ENCODE measurements at regions not wholly inside any gene's neighbourhood (a gene's known extent, or its start where the extent isn't known, plus 50 kb on each side); places are given as distances from the start of the nearest gene placed in this dataset.
"Not testable (repeated sequence)": the region's sequence is repeated elsewhere in the genome, so short reads cannot be mapped to it uniquely, and the experiment has no call there.

DNA sequence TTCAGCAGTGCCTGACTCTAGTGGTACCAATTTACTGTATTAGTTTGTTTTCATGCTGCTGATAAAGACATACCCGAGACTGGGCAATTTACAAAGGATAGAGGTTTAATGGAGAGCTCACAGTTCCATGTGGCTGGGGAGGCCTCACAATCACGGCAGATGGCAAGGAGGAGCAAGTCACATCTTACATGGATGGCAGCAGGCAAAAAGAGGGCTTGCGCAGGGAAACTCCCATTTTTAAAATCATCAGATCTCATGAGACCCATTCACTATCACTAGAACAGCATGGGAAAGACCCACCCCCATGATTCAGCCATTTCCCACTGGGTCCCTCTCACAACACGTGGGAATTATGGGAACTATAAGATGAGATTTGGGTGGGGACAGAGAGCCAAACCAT, 243.7 kb upstream of the KLF3 start:
- not testable (repeated sequence) for DNase-seq (ENCODE audit: low read depth)

DNA sequence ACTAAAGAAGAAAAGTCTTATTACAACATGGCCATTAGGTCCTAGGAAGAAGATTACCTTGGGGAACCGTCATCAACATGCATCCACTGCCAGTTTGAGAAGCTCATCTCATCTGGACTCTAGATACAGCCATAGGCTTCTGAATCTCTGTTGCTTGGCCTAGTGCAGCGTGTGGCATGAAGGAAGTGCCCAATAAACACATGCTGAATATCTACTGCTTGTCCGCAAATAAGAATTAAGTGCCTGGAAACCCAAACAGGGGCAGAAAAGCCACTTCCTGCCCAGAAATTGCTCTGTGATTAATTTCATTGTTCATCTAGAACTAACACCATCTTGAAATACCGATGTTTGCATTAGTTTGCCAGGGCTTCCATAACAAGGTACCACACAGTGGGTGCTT, 241.1 kb upstream of the KLF3 start:
- DNase-seq (ENCODE audit: low read depth) = no peak

DNA sequence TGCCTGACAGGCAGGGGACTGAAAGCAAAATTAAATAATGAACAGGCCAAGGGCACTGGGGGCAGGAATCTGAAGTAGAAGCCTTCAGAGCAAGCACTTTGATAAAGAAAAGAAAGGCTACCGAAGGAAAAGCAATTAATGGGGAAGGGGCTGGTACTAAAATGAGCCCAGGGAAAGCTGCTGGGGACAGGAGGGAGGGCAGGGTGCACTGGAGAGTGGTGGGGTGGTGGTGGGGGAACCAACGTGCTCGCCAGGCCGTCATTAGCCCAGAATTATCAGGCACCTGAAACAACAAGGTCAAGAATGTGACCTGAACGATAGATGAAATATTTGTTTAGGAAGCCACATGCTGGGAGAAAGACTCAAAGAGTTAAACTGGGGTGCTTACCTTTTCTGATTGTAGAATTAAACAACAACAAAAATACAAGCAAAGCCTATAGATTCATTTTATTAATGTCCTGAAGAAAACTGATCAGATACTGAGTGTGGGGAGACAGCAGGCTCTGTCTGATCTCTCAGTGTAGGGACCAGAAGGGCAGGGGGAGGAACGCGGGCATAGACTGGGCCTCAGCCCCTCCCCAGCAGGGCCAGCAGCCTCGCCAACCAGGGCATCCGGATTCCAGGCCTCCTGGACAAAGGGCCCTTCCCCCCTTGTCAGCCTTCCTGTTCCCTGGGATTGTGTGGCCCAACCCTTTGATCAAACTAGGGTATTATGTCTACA, 239.7 kb upstream of the KLF3 start:
- DNase-seq (ENCODE audit: low read depth) = no peak

DNA sequence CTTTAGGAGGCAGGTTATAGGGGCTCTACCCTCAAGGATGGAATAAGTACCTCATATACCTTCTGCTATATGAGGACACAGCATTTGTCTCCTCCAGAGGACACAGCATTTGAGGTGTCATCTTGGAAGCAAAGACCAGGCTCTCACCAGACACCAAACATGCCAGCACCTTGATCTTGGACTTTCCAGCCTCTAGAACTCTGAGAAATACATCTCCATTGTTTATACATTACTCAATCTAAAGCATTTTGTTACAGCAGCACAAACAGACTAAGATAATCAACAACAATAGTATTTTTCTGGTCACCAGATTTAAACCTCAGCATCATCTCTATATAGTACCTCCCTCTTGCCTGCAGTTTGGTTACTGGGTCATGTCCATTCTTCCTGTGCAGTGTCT, 237.5 kb upstream of the KLF3 start:
- no peak for DNase-seq (ENCODE audit: low read depth)

DNA sequence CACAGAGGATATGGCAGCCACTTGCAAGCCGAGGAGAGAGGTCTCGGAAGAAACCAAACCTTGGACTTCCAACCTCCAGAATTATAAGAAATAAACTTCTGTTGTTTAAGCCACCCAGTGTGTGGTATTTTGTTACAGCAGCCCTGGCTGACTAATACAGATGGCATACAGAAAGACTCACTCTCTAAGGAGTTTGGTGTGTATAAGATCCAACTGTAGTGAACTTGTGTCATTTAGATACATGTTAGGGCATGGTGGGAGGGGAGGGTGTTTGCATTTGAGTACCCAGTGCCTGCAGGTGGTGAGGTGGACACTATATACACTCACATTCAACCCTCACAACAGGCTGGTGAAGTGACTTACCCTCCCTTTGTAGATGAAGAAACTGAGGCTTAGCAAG, 233.2 kb upstream of the KLF3 start:
- no peak for DNase-seq (ENCODE audit: low read depth)

DNA sequence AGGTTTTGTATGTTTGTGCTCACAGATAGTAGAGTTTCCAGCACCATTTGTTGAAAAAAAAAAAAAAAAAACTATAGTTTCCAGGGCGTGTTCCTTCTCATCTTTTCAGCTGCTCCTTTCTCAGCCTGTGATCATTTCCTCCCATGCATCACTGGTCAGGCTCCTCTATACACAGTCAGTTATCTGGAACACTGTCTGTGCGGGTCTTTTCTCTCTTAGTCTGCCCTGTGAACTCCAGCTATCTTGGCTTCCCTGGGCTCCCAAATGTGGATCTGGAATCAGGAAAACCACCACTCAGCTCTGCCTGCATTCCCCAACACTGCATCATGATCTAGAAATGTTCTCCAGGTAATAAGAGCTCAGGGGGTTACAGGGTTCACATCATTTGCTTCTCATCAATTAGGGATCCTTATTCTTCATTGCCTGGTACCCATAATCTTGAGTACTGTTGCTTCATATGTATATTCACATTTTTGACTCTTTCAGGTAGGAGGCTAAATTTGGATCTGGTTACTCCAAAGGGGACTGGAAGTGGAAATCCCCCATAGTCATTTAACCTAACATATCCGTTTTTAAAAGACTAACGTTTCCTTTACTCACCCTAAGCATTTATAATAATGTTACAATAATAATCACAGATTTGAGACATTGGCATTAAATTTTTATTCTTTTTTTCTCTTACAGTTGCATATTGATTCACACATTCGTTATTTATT, 221.8 kb upstream of the KLF3 start:
- no peak for DNase-seq (ENCODE audit: low read depth)

DNA sequence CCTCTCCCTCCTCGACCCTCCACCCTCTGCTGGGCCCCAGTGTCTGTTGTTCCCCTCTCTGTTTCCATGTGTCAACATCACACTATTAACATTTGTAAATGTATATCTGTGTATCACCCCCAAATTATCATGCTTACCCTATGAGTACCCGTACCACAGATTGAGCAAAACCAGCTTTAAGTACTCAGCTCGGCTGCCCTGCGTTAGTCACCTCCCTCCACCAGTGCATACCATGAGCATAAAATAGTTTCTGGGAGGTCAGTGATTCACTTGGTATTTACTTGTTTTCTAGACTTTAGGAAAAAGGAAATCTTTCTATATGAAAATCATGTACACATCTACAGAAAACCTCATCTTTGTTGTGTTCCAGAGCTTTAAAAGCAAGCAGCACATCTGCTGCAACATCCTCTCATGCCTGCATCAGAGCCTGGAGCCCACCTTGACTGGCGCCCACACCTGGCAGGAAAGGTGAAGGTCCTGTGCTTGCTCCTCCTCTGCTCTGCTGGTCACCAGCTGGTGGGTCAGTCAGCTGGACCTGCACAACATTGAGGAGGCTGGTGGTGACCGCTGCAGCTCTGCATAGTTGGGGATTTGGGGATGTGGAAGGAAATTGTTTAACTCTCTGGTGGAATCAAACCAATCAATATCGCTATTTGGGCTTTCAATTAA, 214.4 kb upstream of the KLF3 start:
- DNase-seq (ENCODE audit: low read depth) = no peak

DNA sequence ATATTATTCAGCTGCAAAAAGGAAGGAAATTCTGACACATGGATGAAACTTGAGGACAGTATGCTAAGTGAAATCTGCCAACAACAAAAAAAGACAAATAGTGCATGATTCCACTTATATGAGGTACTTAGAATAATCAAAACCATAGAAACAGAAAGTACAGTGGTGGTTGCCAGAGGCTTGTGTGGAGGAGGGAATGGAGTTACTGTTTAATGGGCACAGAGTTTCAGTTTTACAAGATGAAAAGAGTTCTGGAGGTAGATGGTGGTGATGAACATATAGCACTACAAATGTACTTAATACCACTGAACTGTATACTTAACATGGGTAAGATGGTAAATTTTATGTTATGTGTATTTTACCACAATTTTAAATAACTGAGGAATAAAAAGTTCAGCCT, 212.0 kb upstream of the KLF3 start:
- no peak for DNase-seq (ENCODE audit: low read depth)

DNA sequence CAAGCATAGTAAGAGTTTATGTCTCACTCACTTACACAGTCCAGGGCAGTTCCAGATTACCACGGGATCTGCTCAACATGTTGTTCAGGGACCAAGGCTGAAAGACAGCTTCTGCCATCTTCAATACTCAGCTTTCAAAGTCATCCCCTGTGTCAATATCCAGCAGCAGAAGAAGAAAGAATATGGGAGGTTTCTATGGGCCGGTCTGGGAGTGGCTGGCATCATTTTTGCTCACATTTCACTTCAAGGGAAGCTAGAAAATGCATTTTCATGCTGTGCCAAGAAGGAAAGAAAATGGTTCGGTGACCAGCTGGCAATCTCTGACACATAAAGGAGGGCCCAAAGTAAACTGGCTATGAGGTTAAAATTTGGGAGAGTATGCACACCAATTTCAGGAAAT, 211.5 kb upstream of the KLF3 start:
- DNase-seq (ENCODE audit: low read depth) = no peak

DNA sequence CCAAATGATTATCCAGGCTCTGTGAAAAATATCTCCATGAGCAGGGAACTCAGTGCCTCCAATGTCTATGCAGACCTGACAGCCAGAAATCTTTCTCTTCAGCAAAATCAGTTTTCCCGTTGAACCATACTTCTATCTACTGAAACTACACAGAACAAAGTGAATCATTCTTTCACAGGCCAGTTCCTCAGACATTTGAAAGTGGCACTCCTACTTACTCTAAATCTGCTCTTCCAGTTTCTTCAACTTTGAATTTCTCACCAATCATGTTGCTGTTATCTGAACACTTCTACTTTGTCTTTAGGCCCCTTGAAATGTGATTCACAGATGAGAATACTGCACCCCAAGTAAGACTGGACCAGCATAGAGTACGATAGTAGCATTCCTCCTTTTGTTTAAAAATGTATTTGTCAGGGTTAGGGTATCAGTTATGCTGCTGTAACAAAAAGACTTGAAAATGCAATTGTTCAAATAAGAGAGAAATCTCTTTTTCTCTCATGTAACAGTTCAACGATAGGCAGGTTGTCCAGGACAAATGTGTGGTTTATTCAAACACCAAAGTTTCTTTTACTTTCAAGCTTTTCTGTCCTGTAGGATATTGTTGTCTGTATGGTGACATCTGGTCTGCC, 210.6 kb upstream of the KLF3 start:
- DNase-seq (ENCODE audit: low read depth) = no peak

DNA sequence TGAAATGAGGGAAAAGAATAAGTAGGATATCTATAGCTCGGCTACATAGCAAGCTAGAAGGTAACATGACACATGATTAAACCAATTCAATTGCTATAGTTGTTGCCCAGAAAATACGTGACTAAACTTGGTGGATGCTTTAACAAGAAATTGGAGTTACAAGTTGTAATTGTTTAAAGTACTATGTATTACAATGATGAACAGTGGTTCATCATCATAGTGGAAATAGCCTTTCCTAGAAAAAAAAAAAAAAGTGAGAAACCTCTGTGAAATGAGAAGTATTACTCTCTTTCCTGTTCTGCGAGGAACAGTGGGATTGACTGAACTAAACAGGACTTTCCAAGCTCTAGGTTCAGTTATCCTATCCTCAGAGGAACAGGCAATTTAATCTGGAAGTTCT, 209.7 kb upstream of the KLF3 start:
- no peak for DNase-seq (ENCODE audit: low read depth)

DNA sequence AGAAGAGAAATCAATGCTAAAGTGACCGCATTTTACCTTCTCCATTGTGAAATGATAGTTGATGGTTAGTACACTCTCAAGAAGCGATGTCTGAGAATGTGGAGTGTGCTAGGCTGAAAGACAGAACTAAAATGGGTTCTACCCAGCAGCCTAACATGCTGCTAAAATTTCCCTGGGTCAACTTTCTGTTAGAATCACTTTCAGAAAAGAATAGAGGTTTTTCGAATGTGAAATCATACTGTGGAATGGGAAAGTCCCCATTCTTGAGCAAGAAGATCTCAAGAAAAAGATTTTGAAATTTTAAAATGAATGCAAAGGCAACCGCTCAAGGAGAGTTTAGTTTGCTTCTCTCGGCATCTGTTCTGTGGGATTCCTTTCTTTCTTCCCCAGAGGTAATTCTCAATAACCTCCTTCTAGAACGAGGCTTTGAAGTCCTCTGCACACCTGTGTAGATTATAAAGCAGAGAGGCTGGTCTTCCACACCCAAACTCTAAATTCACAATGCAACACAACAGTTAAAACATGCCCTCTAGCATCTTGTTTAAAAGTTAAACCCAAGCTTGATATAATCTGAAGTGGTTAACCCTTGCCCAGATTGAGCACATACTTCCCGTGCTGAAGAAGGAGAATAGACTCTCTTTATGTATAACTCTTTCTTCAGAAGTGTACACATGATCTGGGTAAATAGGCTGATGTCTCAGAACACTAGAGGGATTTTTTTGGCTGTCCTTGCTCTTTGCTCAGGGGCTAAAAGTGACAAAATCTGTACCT, 208.7 kb upstream of the KLF3 start:
- DNase-seq (ENCODE audit: low read depth) = no peak

DNA sequence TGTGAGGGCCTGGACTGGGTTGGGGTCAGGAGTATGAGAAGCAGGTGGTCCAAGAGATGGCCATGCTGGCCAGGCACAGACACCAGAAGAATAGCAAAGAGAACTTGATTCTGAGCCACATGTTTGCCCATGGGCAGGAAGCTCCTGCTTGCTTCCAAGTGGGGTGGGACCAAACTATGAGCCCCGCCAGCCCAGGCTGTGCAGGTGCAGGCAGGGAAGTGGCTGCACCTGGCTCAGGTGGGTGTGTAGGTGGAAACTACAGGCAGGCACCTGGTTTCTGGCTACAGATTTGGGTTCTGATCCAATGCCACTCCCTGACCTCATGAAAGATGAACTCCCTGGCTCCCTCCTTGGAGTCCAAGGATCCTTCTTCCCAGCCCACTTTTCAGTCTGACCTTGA, 207.9 kb upstream of the KLF3 start:
- no peak for DNase-seq (ENCODE audit: low read depth)

DNA sequence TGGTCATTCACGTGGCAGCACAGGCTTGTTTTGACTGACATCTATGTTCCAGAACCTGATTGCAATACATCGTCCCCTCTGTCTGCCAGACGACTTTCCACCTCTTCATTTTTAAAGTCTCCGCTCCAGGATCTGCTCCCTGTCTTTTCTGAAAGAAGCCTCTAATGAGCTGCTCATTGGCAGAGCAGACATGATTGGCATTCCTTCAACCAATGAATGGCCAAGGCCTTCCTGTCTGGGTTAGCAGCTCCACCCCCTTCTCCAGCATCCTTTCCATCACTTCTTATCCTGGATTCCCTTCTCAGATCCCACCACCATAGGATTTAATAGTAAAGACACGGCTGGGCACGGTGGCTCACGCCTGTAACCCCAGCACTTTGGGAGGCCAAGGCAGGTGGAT, 202.7 kb upstream of the KLF3 start:
- no peak for DNase-seq (ENCODE audit: low read depth)

DNA sequence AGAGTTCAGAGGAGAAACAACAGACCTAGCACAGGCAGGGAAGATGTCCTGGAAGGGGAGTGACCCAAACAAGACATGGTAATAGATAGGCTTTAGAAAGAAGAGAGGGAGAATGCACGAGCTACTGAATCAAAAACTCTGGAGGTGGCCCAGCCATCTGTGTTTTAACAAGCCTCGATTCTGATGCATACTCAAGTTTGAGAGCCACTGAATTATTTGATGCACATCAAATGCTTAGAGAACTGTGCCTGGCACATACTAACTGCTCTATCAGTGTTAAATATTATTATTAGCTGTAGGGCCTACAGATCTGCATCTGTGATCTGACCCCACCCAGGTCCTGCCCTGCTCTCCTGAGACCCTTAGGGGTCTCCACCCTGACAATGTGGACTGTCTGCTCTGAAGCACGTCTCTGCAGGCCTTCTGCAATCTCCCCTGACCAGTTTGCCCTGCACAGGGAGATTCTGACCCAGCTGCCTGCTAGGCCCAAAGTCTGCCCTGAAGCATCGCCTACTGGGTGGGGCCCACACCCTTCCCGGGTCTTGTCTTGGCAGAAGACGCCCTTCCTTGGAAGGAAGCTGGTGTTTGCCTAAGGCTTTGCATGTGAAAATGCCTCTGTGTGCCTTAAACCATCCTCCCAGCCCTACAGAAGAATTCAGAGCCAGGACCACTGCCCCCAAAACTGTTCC, 201.5 kb upstream of the KLF3 start:
- DNase-seq (ENCODE audit: low read depth) = no peak

DNA sequence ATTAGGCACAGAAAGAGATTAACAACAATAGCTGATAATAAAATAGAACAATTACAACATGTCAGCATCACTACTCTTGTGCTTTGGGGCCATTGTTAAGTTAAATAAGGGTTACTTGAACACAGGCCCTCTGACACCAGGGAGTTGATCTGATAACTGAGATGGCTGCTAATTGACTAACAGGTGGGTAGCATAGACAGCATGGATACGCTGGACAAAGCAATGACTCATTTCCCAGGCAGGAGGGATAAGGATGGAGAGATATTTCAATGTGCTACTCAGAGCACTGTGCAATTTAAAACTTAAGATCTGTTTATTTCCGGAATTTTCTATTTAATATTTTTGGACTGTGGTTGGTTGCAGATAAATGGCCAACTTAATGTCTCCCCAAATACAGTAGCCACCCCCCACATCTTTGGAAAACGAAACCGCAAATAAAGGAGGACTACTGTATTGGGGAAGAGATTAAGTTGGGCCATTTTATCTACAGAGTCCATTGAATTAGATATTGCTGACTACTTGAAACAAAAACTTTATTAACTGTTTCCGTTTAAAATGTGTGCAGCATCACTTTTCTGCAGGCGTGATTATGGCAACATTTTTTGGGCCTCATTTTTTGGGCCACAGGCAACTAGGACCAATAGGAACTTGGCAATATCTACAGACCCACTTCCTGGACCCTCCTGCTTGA, 200.6 kb upstream of the KLF3 start:
- DNase-seq (ENCODE audit: low read depth) = no peak

DNA sequence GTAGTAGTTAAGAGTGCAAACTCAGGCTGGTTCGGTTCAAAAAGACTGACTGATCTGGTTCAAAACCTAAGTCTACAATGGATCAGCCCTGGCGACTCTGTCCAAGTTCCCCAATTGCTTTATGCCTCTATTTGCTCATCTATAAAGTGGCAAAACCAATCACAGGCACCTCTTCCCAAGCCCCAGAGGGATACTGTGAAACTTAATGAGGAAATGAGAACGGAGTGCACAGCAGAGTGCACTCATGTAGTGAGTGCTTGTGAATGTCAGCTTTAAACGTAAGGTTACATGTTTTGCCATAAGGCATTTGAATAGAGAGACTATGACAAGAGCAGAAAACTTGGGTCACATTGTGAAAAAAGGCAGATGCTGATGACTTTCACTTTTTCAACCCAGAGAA, 199.7 kb upstream of the KLF3 start:
- no peak for DNase-seq (ENCODE audit: low read depth)

DNA sequence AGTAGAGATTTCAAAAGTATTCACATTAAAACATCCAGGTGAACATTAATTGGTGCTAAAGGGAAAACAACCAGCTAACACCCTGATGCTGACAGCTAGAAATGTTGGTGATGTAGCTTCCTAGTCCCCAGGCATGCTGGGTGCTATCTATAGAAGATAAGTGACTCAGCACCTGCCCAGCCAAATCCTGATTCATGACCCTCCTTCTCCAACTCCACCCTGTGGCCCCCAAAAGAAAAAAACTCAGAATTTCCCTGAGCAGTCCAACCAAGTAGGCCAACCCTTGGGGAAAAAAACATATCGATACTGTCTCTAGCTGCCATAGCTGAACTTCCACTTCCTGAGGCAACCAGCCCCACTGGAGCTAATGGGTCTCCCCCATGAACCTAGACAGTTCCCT, 197.6 kb upstream of the KLF3 start:
- no peak for DNase-seq (ENCODE audit: low read depth)

DNA sequence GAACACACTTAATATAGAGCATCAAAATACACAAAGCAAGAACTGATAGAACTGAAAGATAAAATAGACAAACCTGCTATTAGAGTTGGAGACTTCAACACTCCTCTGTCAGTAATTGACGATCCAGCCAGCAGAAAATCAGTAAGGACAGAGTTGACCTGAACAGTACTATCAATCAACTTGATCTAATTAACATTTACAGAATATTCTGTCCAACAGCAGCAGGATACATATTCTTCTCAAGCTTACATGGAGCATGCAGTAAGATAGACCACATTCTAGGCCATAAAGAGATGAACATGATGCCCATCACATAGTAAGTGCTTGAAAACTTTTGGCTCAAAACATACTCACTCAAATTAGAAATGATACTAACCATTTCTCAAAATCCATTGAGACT, 196.7 kb upstream of the KLF3 start:
- DNase-seq (ENCODE audit: low read depth) = no peak

DNA sequence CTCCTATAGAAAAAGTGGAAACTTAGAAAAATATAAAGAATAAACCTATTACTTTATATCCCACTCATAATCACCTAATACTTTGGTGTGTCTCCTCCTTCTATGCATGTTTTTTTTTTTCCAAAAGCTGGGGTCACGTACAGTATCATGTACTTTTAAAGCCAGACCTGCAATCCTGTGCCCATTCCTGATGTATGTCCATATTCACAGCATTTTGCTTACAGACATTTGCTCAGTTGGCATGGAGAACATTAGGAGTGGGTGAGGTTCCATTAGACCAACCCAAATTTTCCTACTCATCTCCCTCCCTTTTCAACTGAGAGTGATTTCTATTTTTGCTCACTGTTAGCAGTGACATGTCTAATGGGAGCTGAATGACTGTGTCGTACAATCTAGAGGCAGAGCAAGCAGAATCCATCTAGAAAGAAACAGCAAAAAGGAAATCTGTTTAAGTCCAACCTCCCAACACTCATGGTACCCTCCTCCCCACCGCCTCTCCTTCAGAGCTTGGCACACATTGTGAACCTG, 195.6 kb upstream of the KLF3 start:
- no peak for DNase-seq (ENCODE audit: low read depth)

DNA sequence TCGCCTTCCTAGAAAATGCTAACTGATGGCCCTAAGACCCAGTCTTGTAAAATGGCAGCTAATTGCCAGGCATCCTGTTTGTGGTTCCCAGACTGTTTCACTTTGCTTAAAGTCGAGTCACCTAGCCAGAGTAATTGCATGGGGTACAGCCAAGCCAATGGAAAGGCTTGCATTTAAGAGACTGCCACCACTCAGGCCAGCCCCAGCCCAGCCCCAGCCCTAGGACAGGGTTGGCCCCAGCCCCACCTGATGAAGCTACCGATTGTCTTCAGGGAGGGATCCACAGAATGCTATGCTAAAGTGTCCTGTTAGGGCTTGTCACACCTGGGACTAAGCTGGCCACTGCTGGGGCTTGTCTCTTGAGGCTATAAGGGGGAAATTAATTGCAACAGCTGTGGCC, 194.6 kb upstream of the KLF3 start:
- DNase-seq (ENCODE audit: low read depth) = no peak
